OCI-LY3 (cell line): ENCODE measurements at regions not wholly inside any gene's neighbourhood (a gene's known extent, or its start where the extent isn't known, plus 50 kb on each side); places are given as distances from the start of the nearest gene placed in this dataset.

Source experiments
- EZH2phosphoT487 ChIP-seq: fragments of 200-600 bp; shearing (Covaris generic); IDR thresholded peaks from 2 replicates; pipeline ENCODE4 v1.6.1; 2018; ENCODE audit warnings: antibody characterized with exemption, mixed run types, low read depth
- TF ChIP-seq, protein P1 (sequence below): fragments of 200-600, 300-600 bp; sonication (generic); IDR thresholded peaks from 2 replicates; pipeline ENCODE4 v1.5.1; 2014; ENCODE audit warnings: antibody characterized with exemption, low read length, low read depth

DNA sequence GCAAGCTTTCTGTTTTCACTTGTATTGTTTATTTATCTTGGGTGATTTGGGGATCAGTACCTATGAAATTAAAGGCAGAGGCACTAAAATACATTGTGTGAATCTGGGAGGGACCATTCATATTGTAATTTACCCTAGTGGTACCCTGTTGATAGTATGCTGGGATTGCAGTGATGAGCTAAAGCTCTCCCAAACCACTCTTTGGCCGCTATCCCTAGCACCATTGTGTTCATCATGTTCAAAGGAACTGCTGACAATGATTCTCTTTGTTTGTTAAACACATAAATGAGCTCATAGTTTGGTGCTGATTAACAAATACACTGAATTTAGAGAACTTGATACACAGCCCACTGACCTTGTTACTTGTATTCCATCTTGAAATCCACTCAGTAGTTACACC is 1469.8 kb downstream of the CDH11 start:
- TF ChIP-seq, protein P1, sequence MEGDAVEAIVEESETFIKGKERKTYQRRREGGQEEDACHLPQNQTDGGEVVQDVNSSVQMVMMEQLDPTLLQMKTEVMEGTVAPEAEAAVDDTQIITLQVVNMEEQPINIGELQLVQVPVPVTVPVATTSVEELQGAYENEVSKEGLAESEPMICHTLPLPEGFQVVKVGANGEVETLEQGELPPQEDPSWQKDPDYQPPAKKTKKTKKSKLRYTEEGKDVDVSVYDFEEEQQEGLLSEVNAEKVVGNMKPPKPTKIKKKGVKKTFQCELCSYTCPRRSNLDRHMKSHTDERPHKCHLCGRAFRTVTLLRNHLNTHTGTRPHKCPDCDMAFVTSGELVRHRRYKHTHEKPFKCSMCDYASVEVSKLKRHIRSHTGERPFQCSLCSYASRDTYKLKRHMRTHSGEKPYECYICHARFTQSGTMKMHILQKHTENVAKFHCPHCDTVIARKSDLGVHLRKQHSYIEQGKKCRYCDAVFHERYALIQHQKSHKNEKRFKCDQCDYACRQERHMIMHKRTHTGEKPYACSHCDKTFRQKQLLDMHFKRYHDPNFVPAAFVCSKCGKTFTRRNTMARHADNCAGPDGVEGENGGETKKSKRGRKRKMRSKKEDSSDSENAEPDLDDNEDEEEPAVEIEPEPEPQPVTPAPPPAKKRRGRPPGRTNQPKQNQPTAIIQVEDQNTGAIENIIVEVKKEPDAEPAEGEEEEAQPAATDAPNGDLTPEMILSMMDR: no peak
- no peak for TF ChIP-seq EZH2phosphoT487
